WTC11 (cell line): ENCODE measurements at regions not wholly inside any gene's neighbourhood (a gene's known extent, or its start where the extent isn't known, plus 50 kb on each side); places are given as distances from the start of the nearest gene placed in this dataset.

Experiments used
- ATAC-seq: fragments of 200-7000 bp; cut with Tn5 transposase; 2 replicates; pipeline ENCODE4 v1.10.0; 2021; ENCODE audit warnings: mild to moderate bottlenecking, moderate library complexity
- CTCF ChIA-PET: fragments of 300-600 bp; sonication (Branson Sonifier 250); formaldehyde crosslinking; loops from one replicate; lab custom pipeline; 2021; ENCODE audit warnings: antibody characterized with exemption; lab: Charles Lee
- POLR2A ChIA-PET: fragments of 350-600 bp; sonication (Branson Sonifier 250); formaldehyde crosslinking; loops from one replicate; lab custom pipeline; 2021; ENCODE audit warnings: antibody characterized with exemption; lab: Charles Lee
- DNase-seq: peaks from one replicate; pipeline ENCODE4 v3.0.0; 2021; ENCODE audit warnings: low spot score
- H3K27ac Mint-ChIP-seq: 2 replicates; pipeline ENCODE4 v1.8.0; 2021; ENCODE audit warnings: mixed read lengths
- H3K27me3 Mint-ChIP-seq: 2 replicates; pipeline ENCODE4 v1.8.0; 2021; ENCODE audit warnings: low read depth, mild to moderate bottlenecking, moderate library complexity, mixed read lengths
- H3K36me3 Mint-ChIP-seq: 2 replicates; pipeline ENCODE4 v1.8.0; 2021; ENCODE audit warnings: mixed read lengths
- H3K4me1 Mint-ChIP-seq: 2 replicates; pipeline ENCODE4 v1.8.0; 2022; ENCODE audit warnings: mixed read lengths
- H3K4me3 Mint-ChIP-seq: 2 replicates; pipeline ENCODE4 v1.8.0; 2021; ENCODE audit warnings: mild to moderate bottlenecking, moderate library complexity, mixed read lengths
- H3K9me3 Mint-ChIP-seq: 2 replicates; pipeline ENCODE4 v1.8.0; 2021; ENCODE audit warnings: mixed read lengths
- ATF1 ChIP-seq: sonication (generic); formaldehyde crosslinking; IDR thresholded peaks from 2 replicates; pipeline ENCODE4 v1.8.1; 2023; ENCODE audit warnings: mild to moderate bottlenecking, moderate library complexity, missing genetic modification reagents
- FOXK1 ChIP-seq: sonication (generic); formaldehyde crosslinking; IDR thresholded peaks from 2 replicates; pipeline ENCODE4 v1.8.0; 2022; ENCODE audit warnings: mild to moderate bottlenecking, moderate library complexity, missing genetic modification reagents
- GABPB1 ChIP-seq: sonication (generic); formaldehyde crosslinking; IDR thresholded peaks from 2 replicates; pipeline ENCODE4 v1.8.1; 2023; ENCODE audit warnings: mild to moderate bottlenecking, missing genetic modification reagents
- GTF2I ChIP-seq: fragments of 250-450 bp; sonication (Bioruptor Pico); conservative IDR thresholded peaks from 2 replicates; pipeline ENCODE4 v1.4.0; 2021; ENCODE audit warnings: mild to moderate bottlenecking
- NR2C2 ChIP-seq: sonication (generic); formaldehyde crosslinking; IDR thresholded peaks from 2 replicates; pipeline ENCODE4 v1.8.0; 2022; ENCODE audit warnings: mild to moderate bottlenecking, missing genetic modification reagents
- SOX15 ChIP-seq: fragments of 250-450 bp; sonication (Bioruptor Pico); IDR thresholded peaks from 2 replicates; pipeline ENCODE4 v1.9.0; 2021; ENCODE audit warnings: mild to moderate bottlenecking
- TEAD4 ChIP-seq: sonication (generic); formaldehyde crosslinking; IDR thresholded peaks from 2 replicates; pipeline ENCODE4 v1.8.0; 2022; ENCODE audit warnings: mild to moderate bottlenecking, missing genetic modification reagents
- ZNF138 ChIP-seq: sonication (generic); formaldehyde crosslinking; conservative IDR thresholded peaks from 2 replicates; pipeline ENCODE4 v1.8.1; 2022; ENCODE audit warnings: mild to moderate bottlenecking, moderate library complexity, missing genetic modification reagents
- ZNF219 ChIP-seq: sonication (generic); formaldehyde crosslinking; IDR thresholded peaks from 2 replicates; pipeline ENCODE4 v1.8.0; 2023; ENCODE audit warnings: missing genetic modification reagents, mild to moderate bottlenecking, borderline replicate concordance
- TF ChIP-seq, protein P1 (sequence below): sonication (generic); formaldehyde crosslinking; IDR thresholded peaks from 2 replicates; pipeline ENCODE4 v1.8.1; 2022; ENCODE audit warnings: low read depth, missing genetic modification reagents, borderline replicate concordance
- TF ChIP-seq, protein P2 (sequence below): fragments of 250-450 bp; sonication (Bioruptor Pico); IDR thresholded peaks from 2 replicates; pipeline ENCODE4 v1.9.0; 2021; ENCODE audit warnings: mild to moderate bottlenecking
- TF ChIP-seq, protein P3 (sequence below): sonication (generic); formaldehyde crosslinking; IDR thresholded peaks from 2 replicates; pipeline ENCODE4 v1.8.1; 2023; ENCODE audit warnings: mild to moderate bottlenecking, missing genetic modification reagents
- TF ChIP-seq, protein P4 (sequence below): sonication (generic); formaldehyde crosslinking; IDR thresholded peaks from 2 replicates; pipeline ENCODE4 v1.8.1; 2023; ENCODE audit warnings: mild to moderate bottlenecking, missing genetic modification reagents, borderline replicate concordance
- TF ChIP-seq, protein P5 (sequence below): sonication (generic); formaldehyde crosslinking; IDR thresholded peaks from 2 replicates; pipeline ENCODE4 v1.8.1; 2023; ENCODE audit warnings: mild to moderate bottlenecking, missing genetic modification reagents
- TF ChIP-seq, protein P6 (sequence below): sonication (generic); formaldehyde crosslinking; conservative IDR thresholded peaks from 2 replicates; pipeline ENCODE4 v1.8.1; 2022; ENCODE audit warnings: mild to moderate bottlenecking, missing genetic modification reagents

DNA sequence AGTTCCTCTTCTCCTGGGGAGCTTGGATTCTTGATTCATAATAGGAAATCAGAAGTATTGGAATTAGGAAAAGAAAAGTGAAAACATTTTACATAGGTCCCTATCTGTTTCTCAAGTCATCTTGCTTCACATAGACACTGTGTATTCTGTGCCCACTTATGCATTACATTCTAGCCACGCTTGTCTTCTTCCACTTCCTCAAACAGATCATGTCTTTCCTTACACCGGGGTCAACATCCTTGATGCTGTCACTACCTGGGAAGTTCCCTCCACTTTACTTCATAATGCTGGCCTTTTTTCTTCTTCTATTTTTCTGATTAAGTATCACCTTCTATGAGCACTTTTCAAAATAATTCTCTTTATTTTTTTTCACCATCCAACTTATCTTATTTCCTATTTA is 606.4 kb upstream of the CDH8 start (continued):
- TF ChIP-seq, protein P1, sequence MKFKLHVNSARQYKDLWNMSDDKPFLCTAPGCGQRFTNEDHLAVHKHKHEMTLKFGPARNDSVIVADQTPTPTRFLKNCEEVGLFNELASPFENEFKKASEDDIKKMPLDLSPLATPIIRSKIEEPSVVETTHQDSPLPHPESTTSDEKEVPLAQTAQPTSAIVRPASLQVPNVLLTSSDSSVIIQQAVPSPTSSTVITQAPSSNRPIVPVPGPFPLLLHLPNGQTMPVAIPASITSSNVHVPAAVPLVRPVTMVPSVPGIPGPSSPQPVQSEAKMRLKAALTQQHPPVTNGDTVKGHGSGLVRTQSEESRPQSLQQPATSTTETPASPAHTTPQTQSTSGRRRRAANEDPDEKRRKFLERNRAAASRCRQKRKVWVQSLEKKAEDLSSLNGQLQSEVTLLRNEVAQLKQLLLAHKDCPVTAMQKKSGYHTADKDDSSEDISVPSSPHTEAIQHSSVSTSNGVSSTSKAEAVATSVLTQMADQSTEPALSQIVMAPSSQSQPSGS = no peak

DNA sequence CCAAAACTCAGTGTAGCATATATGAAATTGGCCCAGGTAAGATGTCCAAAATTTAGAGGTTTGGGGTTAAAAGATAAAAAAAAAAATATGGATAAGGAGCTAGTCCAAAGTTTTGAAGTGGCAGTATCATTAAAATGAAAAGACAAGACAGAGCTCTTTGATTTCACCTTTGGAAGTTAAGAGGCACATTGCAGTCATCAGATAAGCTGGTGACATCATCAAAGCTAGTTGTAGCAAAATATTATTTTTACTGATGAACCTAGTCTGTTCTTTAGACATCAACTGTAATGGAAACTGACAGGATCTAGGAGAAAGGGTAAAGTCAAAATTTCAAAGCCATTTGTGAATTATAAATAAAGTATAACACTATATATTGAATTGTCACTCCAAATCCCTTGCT is 603.7 kb upstream of the CDH8 start:
- H3K9me3 Mint-ChIP-seq = peaks cover 3% of the 10 kb centered on the region; the same call in 1 of the 2 replicates
- POLR2A ChIA-PET = no interaction called here
- TF ChIP-seq ZNF219 (no peak), SOX15 (CRISPR knock-in tag) (no peak), NR2C2 (CRISPR knock-in tag) (no peak), GTF2I (no peak)
- TF ChIP-seq, protein P1 = no peak
- TF ChIP-seq, protein P2, sequence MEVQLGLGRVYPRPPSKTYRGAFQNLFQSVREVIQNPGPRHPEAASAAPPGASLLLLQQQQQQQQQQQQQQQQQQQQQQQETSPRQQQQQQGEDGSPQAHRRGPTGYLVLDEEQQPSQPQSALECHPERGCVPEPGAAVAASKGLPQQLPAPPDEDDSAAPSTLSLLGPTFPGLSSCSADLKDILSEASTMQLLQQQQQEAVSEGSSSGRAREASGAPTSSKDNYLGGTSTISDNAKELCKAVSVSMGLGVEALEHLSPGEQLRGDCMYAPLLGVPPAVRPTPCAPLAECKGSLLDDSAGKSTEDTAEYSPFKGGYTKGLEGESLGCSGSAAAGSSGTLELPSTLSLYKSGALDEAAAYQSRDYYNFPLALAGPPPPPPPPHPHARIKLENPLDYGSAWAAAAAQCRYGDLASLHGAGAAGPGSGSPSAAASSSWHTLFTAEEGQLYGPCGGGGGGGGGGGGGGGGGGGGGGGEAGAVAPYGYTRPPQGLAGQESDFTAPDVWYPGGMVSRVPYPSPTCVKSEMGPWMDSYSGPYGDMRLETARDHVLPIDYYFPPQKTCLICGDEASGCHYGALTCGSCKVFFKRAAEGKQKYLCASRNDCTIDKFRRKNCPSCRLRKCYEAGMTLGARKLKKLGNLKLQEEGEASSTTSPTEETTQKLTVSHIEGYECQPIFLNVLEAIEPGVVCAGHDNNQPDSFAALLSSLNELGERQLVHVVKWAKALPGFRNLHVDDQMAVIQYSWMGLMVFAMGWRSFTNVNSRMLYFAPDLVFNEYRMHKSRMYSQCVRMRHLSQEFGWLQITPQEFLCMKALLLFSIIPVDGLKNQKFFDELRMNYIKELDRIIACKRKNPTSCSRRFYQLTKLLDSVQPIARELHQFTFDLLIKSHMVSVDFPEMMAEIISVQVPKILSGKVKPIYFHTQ = no peak

DNA sequence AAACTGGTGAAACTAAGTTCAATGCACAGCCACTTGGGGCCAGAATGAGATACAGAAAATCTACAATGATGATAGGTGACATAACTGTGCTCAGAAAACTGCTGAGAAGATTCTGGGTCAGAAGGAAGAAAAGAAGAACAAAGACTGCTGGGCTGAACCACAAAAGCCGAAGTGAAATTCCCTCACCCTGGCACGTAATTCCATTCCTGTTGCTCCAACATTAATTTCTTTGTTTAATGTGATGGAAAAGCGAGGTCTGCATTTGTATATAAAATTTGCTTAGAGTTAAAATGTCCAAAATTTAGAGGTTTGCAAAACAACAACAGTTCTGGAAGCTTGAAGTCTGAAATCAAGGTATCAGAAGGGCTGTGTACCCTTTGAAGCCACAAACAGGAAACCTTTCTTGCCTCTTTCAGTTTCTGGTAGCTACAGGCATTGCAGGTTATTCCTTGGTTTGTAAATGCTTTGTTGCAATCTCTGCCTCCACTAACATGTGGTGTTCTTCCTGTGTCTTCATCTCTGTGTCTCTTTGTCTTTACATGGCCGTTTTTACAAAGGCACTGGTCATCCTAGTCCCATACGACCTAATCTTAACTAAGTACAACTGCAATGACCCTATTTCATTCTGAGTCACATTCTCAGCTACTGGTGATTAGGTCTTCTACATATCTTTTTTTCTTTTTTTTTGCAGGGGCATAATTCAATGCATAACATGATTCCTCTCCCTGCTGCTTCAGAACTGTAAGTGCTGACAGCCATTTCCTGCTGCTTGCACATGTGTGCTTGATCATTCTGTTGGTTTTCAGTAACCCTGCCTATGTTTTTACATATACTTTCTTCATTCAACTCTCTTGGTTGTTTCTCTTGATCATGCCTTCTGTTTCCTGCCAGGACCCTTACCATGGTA is 603.0 kb upstream of the CDH8 start:
- ChIA-PET CTCF (no interaction called here), POLR2A (no interaction called here)
- DNase-seq (no peak), ATAC-seq (no peak; the same call in 1 of the 2 replicates)
- no peak overlapping the region for H3K27ac Mint-ChIP-seq
- peaks cover 3% of the 10 kb centered on the region; the same call in 1 of the 2 replicates for H3K9me3 Mint-ChIP-seq
- no peaks in the 10 kb centered on the region for H3K36me3 Mint-ChIP-seq
- no peaks in the 10 kb centered on the region for H3K27me3 Mint-ChIP-seq
- peaks cover 3% of the 10 kb centered on the region; the same call in 1 of the 2 replicates for H3K4me1 Mint-ChIP-seq
- H3K4me3 Mint-ChIP-seq = no peak overlapping the region
- TF ChIP-seq, protein P3, sequence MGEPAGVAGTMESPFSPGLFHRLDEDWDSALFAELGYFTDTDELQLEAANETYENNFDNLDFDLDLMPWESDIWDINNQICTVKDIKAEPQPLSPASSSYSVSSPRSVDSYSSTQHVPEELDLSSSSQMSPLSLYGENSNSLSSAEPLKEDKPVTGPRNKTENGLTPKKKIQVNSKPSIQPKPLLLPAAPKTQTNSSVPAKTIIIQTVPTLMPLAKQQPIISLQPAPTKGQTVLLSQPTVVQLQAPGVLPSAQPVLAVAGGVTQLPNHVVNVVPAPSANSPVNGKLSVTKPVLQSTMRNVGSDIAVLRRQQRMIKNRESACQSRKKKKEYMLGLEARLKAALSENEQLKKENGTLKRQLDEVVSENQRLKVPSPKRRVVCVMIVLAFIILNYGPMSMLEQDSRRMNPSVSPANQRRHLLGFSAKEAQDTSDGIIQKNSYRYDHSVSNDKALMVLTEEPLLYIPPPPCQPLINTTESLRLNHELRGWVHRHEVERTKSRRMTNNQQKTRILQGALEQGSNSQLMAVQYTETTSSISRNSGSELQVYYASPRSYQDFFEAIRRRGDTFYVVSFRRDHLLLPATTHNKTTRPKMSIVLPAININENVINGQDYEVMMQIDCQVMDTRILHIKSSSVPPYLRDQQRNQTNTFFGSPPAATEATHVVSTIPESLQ = no peak
- TF ChIP-seq GABPB1 (CRISPR knock-in tag) = no peak
- no peak for TF ChIP-seq ATF1 (CRISPR knock-in tag)
- TF ChIP-seq TEAD4 (CRISPR knock-in tag) = no peak
- TF ChIP-seq, protein P2 = no peak
- TF ChIP-seq, protein P4, sequence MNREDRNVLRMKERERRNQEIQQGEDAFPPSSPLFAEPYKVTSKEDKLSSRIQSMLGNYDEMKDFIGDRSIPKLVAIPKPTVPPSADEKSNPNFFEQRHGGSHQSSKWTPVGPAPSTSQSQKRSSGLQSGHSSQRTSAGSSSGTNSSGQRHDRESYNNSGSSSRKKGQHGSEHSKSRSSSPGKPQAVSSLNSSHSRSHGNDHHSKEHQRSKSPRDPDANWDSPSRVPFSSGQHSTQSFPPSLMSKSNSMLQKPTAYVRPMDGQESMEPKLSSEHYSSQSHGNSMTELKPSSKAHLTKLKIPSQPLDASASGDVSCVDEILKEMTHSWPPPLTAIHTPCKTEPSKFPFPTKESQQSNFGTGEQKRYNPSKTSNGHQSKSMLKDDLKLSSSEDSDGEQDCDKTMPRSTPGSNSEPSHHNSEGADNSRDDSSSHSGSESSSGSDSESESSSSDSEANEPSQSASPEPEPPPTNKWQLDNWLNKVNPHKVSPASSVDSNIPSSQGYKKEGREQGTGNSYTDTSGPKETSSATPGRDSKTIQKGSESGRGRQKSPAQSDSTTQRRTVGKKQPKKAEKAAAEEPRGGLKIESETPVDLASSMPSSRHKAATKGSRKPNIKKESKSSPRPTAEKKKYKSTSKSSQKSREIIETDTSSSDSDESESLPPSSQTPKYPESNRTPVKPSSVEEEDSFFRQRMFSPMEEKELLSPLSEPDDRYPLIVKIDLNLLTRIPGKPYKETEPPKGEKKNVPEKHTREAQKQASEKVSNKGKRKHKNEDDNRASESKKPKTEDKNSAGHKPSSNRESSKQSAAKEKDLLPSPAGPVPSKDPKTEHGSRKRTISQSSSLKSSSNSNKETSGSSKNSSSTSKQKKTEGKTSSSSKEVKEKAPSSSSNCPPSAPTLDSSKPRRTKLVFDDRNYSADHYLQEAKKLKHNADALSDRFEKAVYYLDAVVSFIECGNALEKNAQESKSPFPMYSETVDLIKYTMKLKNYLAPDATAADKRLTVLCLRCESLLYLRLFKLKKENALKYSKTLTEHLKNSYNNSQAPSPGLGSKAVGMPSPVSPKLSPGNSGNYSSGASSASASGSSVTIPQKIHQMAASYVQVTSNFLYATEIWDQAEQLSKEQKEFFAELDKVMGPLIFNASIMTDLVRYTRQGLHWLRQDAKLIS = no peak
- TF ChIP-seq, protein P5, sequence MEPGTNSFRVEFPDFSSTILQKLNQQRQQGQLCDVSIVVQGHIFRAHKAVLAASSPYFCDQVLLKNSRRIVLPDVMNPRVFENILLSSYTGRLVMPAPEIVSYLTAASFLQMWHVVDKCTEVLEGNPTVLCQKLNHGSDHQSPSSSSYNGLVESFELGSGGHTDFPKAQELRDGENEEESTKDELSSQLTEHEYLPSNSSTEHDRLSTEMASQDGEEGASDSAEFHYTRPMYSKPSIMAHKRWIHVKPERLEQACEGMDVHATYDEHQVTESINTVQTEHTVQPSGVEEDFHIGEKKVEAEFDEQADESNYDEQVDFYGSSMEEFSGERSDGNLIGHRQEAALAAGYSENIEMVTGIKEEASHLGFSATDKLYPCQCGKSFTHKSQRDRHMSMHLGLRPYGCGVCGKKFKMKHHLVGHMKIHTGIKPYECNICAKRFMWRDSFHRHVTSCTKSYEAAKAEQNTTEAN = no peak
- no peak for TF ChIP-seq ZNF138 (CRISPR knock-in tag)
- TF ChIP-seq FOXK1 (CRISPR knock-in tag) = no peak
- TF ChIP-seq, protein P6, sequence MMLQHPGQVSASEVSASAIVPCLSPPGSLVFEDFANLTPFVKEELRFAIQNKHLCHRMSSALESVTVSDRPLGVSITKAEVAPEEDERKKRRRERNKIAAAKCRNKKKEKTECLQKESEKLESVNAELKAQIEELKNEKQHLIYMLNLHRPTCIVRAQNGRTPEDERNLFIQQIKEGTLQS = no peak

More for the DNA sequence above, 603.7 kb upstream of the CDH8 start:
- Mint-ChIP-seq H3K36me3 (no peaks in the 10 kb centered on the region), H3K27me3 (no peaks in the 10 kb centered on the region), H3K27ac (no peak overlapping the region), H3K4me3 (no peak overlapping the region), H3K4me1 (peaks cover 3% of the 10 kb centered on the region; the same call in 1 of the 2 replicates)
- CTCF ChIA-PET = no interaction called here
- ATAC-seq (no peak), DNase-seq (no peak)
